Common myeloid progenitor, CD34-positive (primary cell): ENCODE measurements at regions not wholly inside any gene's neighbourhood (a gene's known extent, or its start where the extent isn't known, plus 50 kb on each side); places are given as distances from the start of the nearest gene placed in this dataset.

Source experiments
- CTCF ChIA-PET: fragments of 350-600 bp; sonication (Branson Sonifier 250); formaldehyde crosslinking; loops from one replicate; lab custom pipeline; 2021; ENCODE audit warnings: antibody characterized with exemption; lab: Charles Lee
- POLR2A ChIA-PET: fragments of 350-600 bp; sonication (Branson Sonifier 250); formaldehyde crosslinking; loops from one replicate; lab custom pipeline; 2021; ENCODE audit warnings: antibody characterized with exemption; lab: Charles Lee
- DNase-seq, 3 donors: peaks; one replicate each; pipeline versions ENCODE4 v3.0.0 to v3.0.0-alpha.2; 2013
- H3K27ac ChIP-seq, 2 experiments: 1 replicate in 1 of 2; 2 replicates in 1 of 2; pipeline ENCODE4 v1.7.0; 2013; ENCODE audit warnings: inconsistent platforms in 2 of 2, low read length in 2 of 2, mild to moderate bottlenecking in 2 of 2, low read depth in 1 of 2, moderate library complexity in 1 of 2; ENCODE audit not compliant: severe bottlenecking in 2 of 2, insufficient read depth in 1 of 2, poor library complexity in 1 of 2
- H3K27me3 ChIP-seq, 5 experiments: replicated peaks in 2 of 5; 1 replicate in 3 of 5; 2 replicates in 2 of 5; pipeline versions ENCODE4 v1.6.1 to v1.7.0; 2013; ENCODE audit warnings: low read length in 4 of 5, mild to moderate bottlenecking in 2 of 5, moderate library complexity in 2 of 5, inconsistent platforms in 1 of 5; ENCODE audit not compliant: insufficient read depth in 5 of 5, control insufficient read depth in 4 of 5
- H3K36me3 ChIP-seq, 4 experiments: 1 replicate in 2 of 4; 2 replicates in 2 of 4; pipeline versions ENCODE4 v1.6.1 to v1.7.0; 2013; ENCODE audit warnings: low read length in 3 of 4, control low read depth in 1 of 4, mild to moderate bottlenecking in 1 of 4; ENCODE audit not compliant: control insufficient read depth in 4 of 4, insufficient read depth in 4 of 4
- H3K4me1 ChIP-seq, 4 experiments: 1 replicate in 3 of 4; 2 replicates in 1 of 4; pipeline versions ENCODE4 v1.6.1 to v1.7.1; 2013; ENCODE audit warnings: low read length in 3 of 4, mild to moderate bottlenecking in 3 of 4, control low read depth in 1 of 4, inconsistent platforms in 1 of 4, moderate library complexity in 1 of 4; ENCODE audit not compliant: control insufficient read depth in 4 of 4, insufficient read depth in 4 of 4; ENCODE audit errors: control extremely low read depth in 1 of 4
- H3K4me3 ChIP-seq, 7 experiments: 1 replicate in 4 of 7; 2 replicates in 3 of 7; pipeline versions ENCODE4 v1.5.1 to v1.7.0; 2013; ENCODE audit warnings: mild to moderate bottlenecking in 7 of 7, low read length in 6 of 7, moderate library complexity in 6 of 7, inconsistent platforms in 2 of 7, low read depth in 2 of 7, control low read depth in 1 of 7; ENCODE audit not compliant: insufficient read depth in 4 of 7, control insufficient read depth in 1 of 7; ENCODE audit errors: extremely low read depth in 1 of 7
- H3K9me3 ChIP-seq, 5 experiments: 1 replicate in 4 of 5; 2 replicates in 1 of 5; pipeline versions ENCODE4 v1.6.1 to v1.7.1; 2013; ENCODE audit warnings: low read length in 4 of 5, mild to moderate bottlenecking in 2 of 5, inconsistent platforms in 1 of 5, low read depth in 1 of 5, moderate library complexity in 1 of 5; ENCODE audit not compliant: control insufficient read depth in 4 of 5, insufficient read depth in 2 of 5; ENCODE audit errors: control extremely low read depth in 1 of 5
- WGBS: methylation state at CpG from one replicate; pipeline ENCODE4 v1.1.5; 2013; ENCODE audit not compliant: insufficient coverage; 5-methylcytosine and 5-hydroxymethylcytosine counted together

DNA sequence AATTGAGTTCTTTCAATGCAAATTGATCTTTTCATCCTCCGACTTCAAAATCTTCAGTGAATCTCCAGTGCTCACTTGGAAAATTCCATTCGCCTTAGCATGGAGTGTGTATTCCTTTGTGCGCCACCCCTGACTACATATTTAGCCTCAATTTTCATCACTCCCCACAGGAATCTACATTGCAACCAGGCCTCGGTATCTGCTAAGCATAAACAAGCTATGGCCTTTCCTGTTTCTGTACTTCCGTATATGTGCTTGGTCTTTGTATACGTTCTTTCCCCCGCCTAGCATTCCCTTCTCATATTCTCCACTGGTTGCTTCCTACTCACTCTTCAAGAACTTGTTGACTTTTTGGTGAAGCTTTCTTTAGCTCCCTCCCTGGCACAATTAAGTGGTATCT, 470.8 kb downstream of the LMO4 start:
- no peak overlapping the region for H3K27ac ChIP-seq
- no peaks in the 10 kb centered on the region for H3K27me3 ChIP-seq
- no peak for DNase-seq
- ChIA-PET CTCF (no interaction called here), POLR2A (no interaction called here)
- no peaks in the 10 kb centered on the region for H3K36me3 ChIP-seq
- H3K9me3 ChIP-seq: no peaks in the 10 kb centered on the region
- H3K4me3 ChIP-seq: no peak overlapping the region
- H3K4me1 ChIP-seq: no peaks in the 10 kb centered on the region
- 97% methylated on average over 7 of the region's 7 CpGs for WGBS

DNA sequence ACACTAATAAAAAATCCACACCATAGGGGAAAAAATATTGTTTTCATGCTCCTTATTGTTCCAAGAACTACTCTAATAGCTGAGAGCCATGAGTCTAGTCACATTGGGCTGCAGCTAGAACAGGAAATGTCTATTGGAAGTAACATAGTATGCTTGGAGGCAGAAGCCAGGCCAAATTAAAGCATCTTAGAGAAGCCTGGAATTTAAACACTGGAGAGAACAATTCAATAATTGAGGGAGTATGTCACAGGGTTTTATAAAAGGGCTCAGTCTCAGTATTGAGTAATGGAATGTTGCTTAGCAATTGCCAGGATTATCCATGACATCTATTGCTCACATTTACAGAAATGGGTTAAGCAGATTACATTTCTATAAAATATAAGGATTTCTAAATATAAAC, 471.3 kb downstream of the LMO4 start:
- Histone ChIP-seq H3K4me1 (no peaks in the 10 kb centered on the region), H3K36me3 (no peaks in the 10 kb centered on the region), H3K4me3 (no peak overlapping the region), H3K27ac (no peak overlapping the region), H3K27me3 (no peaks in the 10 kb centered on the region), H3K9me3 (no peaks in the 10 kb centered on the region)
- CTCF ChIA-PET: no interaction called here
- no peak for DNase-seq
- POLR2A ChIA-PET: no interaction called here

DNA sequence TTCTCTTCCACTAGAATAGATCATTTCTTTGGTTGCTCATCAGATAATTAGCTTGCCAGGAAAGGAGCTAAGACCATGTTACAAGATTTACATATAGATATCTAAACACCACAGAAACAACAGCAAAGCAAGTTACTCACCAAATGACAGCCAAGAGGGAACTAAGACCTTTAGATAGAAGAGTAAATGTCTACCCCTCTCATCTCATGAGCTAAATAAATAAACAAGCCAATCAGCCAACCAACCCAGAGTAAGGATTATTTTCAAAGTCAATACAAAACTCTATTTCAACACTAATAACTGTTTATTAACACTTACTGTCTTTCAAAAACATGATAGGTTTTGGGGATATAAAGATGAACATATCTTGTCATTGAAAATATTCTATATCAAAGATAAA, 474.7 kb downstream of the LMO4 start:
- Histone ChIP-seq H3K36me3 (no peaks in the 10 kb centered on the region), H3K9me3 (no peaks in the 10 kb centered on the region), H3K4me1 (no peaks in the 10 kb centered on the region), H3K4me3 (no peak overlapping the region), H3K27ac (no peak overlapping the region), H3K27me3 (no peaks in the 10 kb centered on the region)
- CTCF ChIA-PET: interaction anchor here (1.5 kb wide), 1 partner anchor 17 kb away, joined by 3 read pairs; no protein-coding TSS in a partner anchor
- no peak for DNase-seq
- POLR2A ChIA-PET: no interaction called here

DNA sequence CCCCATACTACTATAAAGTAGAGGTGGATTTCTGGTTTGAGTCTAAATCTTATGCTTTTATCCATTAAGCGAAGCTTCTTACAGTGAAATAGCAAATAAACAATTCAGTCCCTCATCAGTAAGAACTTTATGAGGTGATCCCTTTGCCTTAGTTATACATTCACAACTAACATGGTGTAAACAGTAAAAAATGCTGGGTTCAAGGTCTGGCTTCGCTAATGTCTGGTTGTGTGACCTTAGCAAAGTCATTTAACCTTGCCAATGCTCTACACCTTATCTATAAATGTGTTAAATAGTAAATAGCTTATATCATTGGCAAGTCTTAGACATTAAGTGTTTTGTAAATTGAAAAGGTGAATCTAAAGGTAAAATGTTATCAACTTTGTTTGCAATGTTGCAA, 475.4 kb downstream of the LMO4 start:
- H3K27me3 ChIP-seq: no peaks in the 10 kb centered on the region
- CTCF ChIA-PET: interaction anchor here (1.5 kb wide), 1 partner anchor 16 kb away, joined by 3 read pairs; no protein-coding TSS in a partner anchor

GRCh38 chr1:87805666-87806378, 477.1 kb downstream of the LMO4 start:
- Histone ChIP-seq H3K27me3 (no peaks in the 10 kb centered on the region), H3K4me1 (no peaks in the 10 kb centered on the region), H3K4me3 (no peak overlapping the region), H3K9me3 (no peaks in the 10 kb centered on the region), H3K27ac (no peak overlapping the region), H3K36me3 (no peaks in the 10 kb centered on the region)
- POLR2A ChIA-PET: no interaction called here
- CTCF ChIA-PET: no interaction called here
- DNase-seq: no peak
- 90% methylated on average over 11 of the region's 14 CpGs for WGBS

More for the DNA sequence above, 475.4 kb downstream of the LMO4 start:
- Histone ChIP-seq H3K27ac (no peak overlapping the region), H3K36me3 (no peaks in the 10 kb centered on the region), H3K4me1 (no peaks in the 10 kb centered on the region), H3K4me3 (no peak overlapping the region), H3K9me3 (no peaks in the 10 kb centered on the region)
- POLR2A ChIA-PET: no interaction called here
- no CpG with 5 or more reads among the region's 2 CpGs for WGBS
- no peak for DNase-seq

GRCh38 chr1:87806379-87807094, 477.9 kb downstream of the LMO4 start:
- POLR2A ChIA-PET: no interaction called here
- H3K27ac ChIP-seq: no peak overlapping the region
- CTCF ChIA-PET: no interaction called here

DNA sequence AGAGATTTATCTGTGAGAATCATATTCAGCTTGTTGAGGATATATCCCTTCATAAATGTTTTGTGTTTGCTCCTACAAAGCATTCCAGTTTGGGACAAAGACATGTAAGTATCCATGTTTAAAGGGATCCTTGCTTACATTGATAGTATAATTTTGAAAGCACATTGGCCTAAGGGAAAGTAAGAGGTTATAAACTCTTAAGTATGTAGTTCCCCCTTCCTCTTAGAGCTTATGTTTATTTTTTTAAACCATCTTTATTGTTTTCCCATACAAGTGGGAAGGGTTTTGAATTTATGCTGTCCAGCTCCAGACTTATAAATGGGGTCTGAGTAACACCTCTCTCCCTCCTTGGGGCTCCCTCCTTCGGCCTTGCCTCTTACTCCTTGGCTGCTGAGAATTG, 481.5 kb downstream of the LMO4 start:
- H3K9me3 ChIP-seq: no peaks in the 10 kb centered on the region
- H3K27me3 ChIP-seq: no peaks in the 10 kb centered on the region
- 80% methylated on average over 1 of the region's 1 CpG for WGBS
- no peaks in the 10 kb centered on the region for H3K4me1 ChIP-seq
- CTCF ChIA-PET: no interaction called here
- POLR2A ChIA-PET: no interaction called here
- H3K4me3 ChIP-seq: no peak overlapping the region
- DNase-seq: no peak
- no peaks in the 10 kb centered on the region for H3K36me3 ChIP-seq
- H3K27ac ChIP-seq: no peak overlapping the region

More at GRCh38 chr1:87806379-87807094, 477.9 kb downstream of the LMO4 start:
- Histone ChIP-seq H3K36me3 (no peaks in the 10 kb centered on the region), H3K27me3 (no peaks in the 10 kb centered on the region), H3K4me1 (no peaks in the 10 kb centered on the region), H3K9me3 (no peaks in the 10 kb centered on the region), H3K4me3 (no peak overlapping the region)
- no peak for DNase-seq
- 92% methylated on average over 2 of the region's 6 CpGs for WGBS
